ENCODE measurements at regions not wholly inside any gene's neighbourhood (a gene's known extent, or its start where the extent isn't known, plus 50 kb on each side); places are given as distances from the start of the nearest gene placed in this dataset.

GRCh38 chr10:120749856-120750566, 101.2 kb upstream of the WDR11 start:
- TF ChIP-seq CTCF (IDR thresholded peaks at IDR 0.05; ENCODE audit: control extremely low read depth, extremely low read depth, low read depth, missing control alignments), result no peak
- no peak for DNase-seq (ENCODE audit: extremely low spot score)
- ChIA-PET POLR2A (no interaction called here), CTCF (interaction anchor here (1.2 to 4.8 kb wide), 2 partner anchors 15 to 327 kb away, joined by 3 to 23 read pairs; no protein-coding TSS in a partner anchor)

GRCh38 chr10:120755771-120756170, 95.4 kb upstream of the WDR11 start:
- POLR2A ChIA-PET, result no interaction called here
- TF ChIP-seq CTCF (IDR thresholded peaks at IDR 0.05; ENCODE audit: control extremely low read depth, extremely low read depth, low read depth, missing control alignments), result no peak
- CTCF ChIA-PET, result no interaction called here
- no peak for DNase-seq (ENCODE audit: extremely low spot score)

GRCh38 chr10:120760253-120760652, 90.9 kb upstream of the WDR11 start:
- CTCF ChIA-PET, result interaction anchor here (1.1 kb wide), 1 partner anchor 12 kb away, joined by 3 read pairs; no protein-coding TSS in a partner anchor
- no peak for DNase-seq (ENCODE audit: extremely low spot score)
- POLR2A ChIA-PET, result no interaction called here
- no peak for TF ChIP-seq CTCF (IDR thresholded peaks at IDR 0.05; ENCODE audit: control extremely low read depth, extremely low read depth, low read depth, missing control alignments)

GRCh38 chr10:120761951-120762350, 89.2 kb upstream of the WDR11 start:
- POLR2A ChIA-PET, result no interaction called here
- no peak for DNase-seq (ENCODE audit: extremely low spot score)
- CTCF ChIA-PET, result no interaction called here
- no peak for TF ChIP-seq CTCF (IDR thresholded peaks at IDR 0.05; ENCODE audit: control extremely low read depth, extremely low read depth, low read depth, missing control alignments)

- no peak for DNase-seq (ENCODE audit: extremely low spot score)
- no peak for TF ChIP-seq CTCF (IDR thresholded peaks at IDR 0.05; ENCODE audit: control extremely low read depth, extremely low read depth, low read depth, missing control alignments)
- CTCF ChIA-PET, result interaction anchor here (1.2 to 1.5 kb wide), 3 partner anchors 13 to 64 kb away, joined by 3 read pairs; no protein-coding TSS in a partner anchor
- POLR2A ChIA-PET, result no interaction called here
These were observed 85.8 kb upstream of the WDR11 start for GRCh38 chr10:120765226-120765803.

- DNase-seq (ENCODE audit: extremely low spot score), result no peak
- TF ChIP-seq CTCF (IDR thresholded peaks at IDR 0.05; ENCODE audit: control extremely low read depth, extremely low read depth, low read depth, missing control alignments), result no peak
- ChIA-PET CTCF (interaction anchor here (1.1 kb wide), 1 partner anchor 10 kb away, joined by 3 read pairs; no protein-coding TSS in a partner anchor), POLR2A (no interaction called here)
These were observed 82.9 kb upstream of the WDR11 start for GRCh38 chr10:120768227-120768626.

Measured in GM10248 (cell line).